ENCODE measurements at regions not wholly inside any gene's neighbourhood (a gene's known extent, or its start where the extent isn't known, plus 50 kb on each side); places are given as distances from the start of the nearest gene placed in this dataset.

DNA sequence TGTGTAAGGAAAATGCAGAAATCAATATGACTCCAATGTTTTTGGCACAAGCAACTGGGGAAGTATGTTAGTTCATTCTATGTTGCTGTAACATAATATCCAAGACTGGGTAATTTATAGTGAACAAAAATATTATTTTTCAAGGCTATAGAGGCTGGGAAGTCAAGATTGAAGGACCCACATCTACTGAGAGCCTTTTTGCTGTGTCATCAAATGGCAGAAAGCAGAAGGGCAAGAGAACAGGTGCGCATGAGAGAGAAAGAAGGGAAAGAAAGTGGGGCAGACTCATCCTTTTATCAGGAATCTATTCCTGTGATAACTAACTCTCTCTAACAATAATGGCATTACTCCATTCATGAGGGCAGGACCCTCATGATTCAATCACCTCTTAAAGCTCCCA, 237.2 kb downstream of the FAT4 start:
- no peak for TF ChIP-seq POLR2A (IDR thresholded peaks at IDR 0.05)
- TF ChIP-seq, protein P1, sequence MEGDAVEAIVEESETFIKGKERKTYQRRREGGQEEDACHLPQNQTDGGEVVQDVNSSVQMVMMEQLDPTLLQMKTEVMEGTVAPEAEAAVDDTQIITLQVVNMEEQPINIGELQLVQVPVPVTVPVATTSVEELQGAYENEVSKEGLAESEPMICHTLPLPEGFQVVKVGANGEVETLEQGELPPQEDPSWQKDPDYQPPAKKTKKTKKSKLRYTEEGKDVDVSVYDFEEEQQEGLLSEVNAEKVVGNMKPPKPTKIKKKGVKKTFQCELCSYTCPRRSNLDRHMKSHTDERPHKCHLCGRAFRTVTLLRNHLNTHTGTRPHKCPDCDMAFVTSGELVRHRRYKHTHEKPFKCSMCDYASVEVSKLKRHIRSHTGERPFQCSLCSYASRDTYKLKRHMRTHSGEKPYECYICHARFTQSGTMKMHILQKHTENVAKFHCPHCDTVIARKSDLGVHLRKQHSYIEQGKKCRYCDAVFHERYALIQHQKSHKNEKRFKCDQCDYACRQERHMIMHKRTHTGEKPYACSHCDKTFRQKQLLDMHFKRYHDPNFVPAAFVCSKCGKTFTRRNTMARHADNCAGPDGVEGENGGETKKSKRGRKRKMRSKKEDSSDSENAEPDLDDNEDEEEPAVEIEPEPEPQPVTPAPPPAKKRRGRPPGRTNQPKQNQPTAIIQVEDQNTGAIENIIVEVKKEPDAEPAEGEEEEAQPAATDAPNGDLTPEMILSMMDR (IDR thresholded peaks at IDR 0.05), result no peak
